H9 (cell line): ENCODE measurements at regions not wholly inside any gene's neighbourhood (a gene's known extent, or its start where the extent isn't known, plus 50 kb on each side); places are given as distances from the start of the nearest gene placed in this dataset.

Experiments used
- DNase-seq: peaks from one replicate; pipeline ENCODE4 v3.0.0-alpha.2; 2017
- H2AFZ ChIP-seq: one replicate; pipeline ENCODE4 v1.6.1; 2013; ENCODE audit warnings: mild to moderate bottlenecking, low read length, control low read depth, moderate library complexity
- H2AK5ac ChIP-seq: 2 replicates; pipeline ENCODE4 v1.6.1; 2013; ENCODE audit warnings: low read length, control low read depth, mixed read lengths; ENCODE audit not compliant: insufficient read length
- H2BK120ac ChIP-seq: one replicate; pipeline ENCODE4 v1.6.1; 2013; ENCODE audit warnings: low read depth, mild to moderate bottlenecking, low read length, control low read depth, inconsistent platforms; ENCODE audit not compliant: poor library complexity, severe bottlenecking
- H2BK12ac ChIP-seq: 2 replicates; pipeline ENCODE4 v1.6.1; 2013; ENCODE audit warnings: low read length, control low read depth, mixed read lengths, low read depth; ENCODE audit not compliant: insufficient read length
- H2BK15ac ChIP-seq: 2 replicates; pipeline ENCODE4 v1.6.1; 2013; ENCODE audit warnings: low read depth, low read length, control low read depth
- H2BK20ac ChIP-seq: one replicate; pipeline ENCODE4 v1.6.1; 2013; ENCODE audit warnings: low read depth, mild to moderate bottlenecking, low read length, control low read depth, inconsistent platforms; ENCODE audit not compliant: poor library complexity, severe bottlenecking
- H2BK5ac ChIP-seq: 2 replicates; pipeline ENCODE4 v1.6.1; 2013; ENCODE audit warnings: low read length, control low read depth, mixed read lengths; ENCODE audit not compliant: insufficient read length
- H3K14ac ChIP-seq: 2 replicates; pipeline ENCODE4 v1.6.1; 2013; ENCODE audit warnings: low read length, control low read depth; ENCODE audit not compliant: insufficient read depth
- H3K18ac ChIP-seq: 2 replicates; pipeline ENCODE4 v1.6.1; 2013; ENCODE audit warnings: low read depth, mild to moderate bottlenecking, mixed read lengths, low read length, control low read depth; ENCODE audit not compliant: insufficient read length
- H3K23ac ChIP-seq: 2 replicates; pipeline ENCODE4 v1.6.1; 2013; ENCODE audit warnings: low read length, control low read depth, mixed read lengths, low read depth; ENCODE audit not compliant: insufficient read length
- H3K23me2 ChIP-seq: 2 replicates; pipeline ENCODE4 v1.6.1; 2013; ENCODE audit warnings: low read depth, mild to moderate bottlenecking, mixed read lengths, low read length, control low read depth; ENCODE audit not compliant: insufficient read length, poor library complexity, severe bottlenecking
- H3K27ac ChIP-seq: 2 replicates; pipeline ENCODE4 v1.5.1; 2013; ENCODE audit warnings: low read length, control low read depth, mixed read lengths, low read depth; ENCODE audit not compliant: insufficient read length
- H3K27me3 ChIP-seq: 2 replicates; pipeline ENCODE4 v1.6.1; 2013; ENCODE audit warnings: low read length, control low read depth, inconsistent platforms; ENCODE audit not compliant: insufficient read depth
- H3K4ac ChIP-seq: 2 replicates; pipeline ENCODE4 v1.6.1; 2013; ENCODE audit warnings: low read depth, mild to moderate bottlenecking, control low read depth, inconsistent platforms, low read length, moderate library complexity
- H3K4me1 ChIP-seq: 2 replicates; pipeline ENCODE4 v1.6.1; 2013; ENCODE audit warnings: low read length, control low read depth, inconsistent platforms; ENCODE audit not compliant: insufficient read depth
- H3K4me2 ChIP-seq: 2 replicates; pipeline ENCODE4 v1.6.1; 2013; ENCODE audit warnings: low read length, control low read depth, mixed read lengths; ENCODE audit not compliant: insufficient read length, insufficient read depth
- H3K56ac ChIP-seq: 2 replicates; pipeline ENCODE4 v1.6.1; 2013; ENCODE audit warnings: low read depth, mild to moderate bottlenecking, mixed read lengths, low read length, control low read depth; ENCODE audit not compliant: insufficient read length
- H3K79me1 ChIP-seq: 2 replicates; pipeline ENCODE4 v1.6.1; 2013; ENCODE audit warnings: low read depth, mild to moderate bottlenecking, moderate library complexity, low read length, control low read depth, inconsistent platforms; ENCODE audit not compliant: insufficient read depth, poor library complexity, severe bottlenecking
- H3K79me2 ChIP-seq: 2 replicates; pipeline ENCODE4 v1.6.1; 2013; ENCODE audit warnings: low read length, control low read depth, inconsistent platforms; ENCODE audit not compliant: insufficient read depth
- H3K9ac ChIP-seq: 2 replicates; pipeline ENCODE4 v1.6.1; 2013; ENCODE audit warnings: low read length, control low read depth, mixed read lengths; ENCODE audit not compliant: insufficient read length; ENCODE audit errors: extremely low read depth
- H3K9me3 ChIP-seq: one replicate; pipeline ENCODE4 v1.6.1; 2013; ENCODE audit warnings: low read depth, low read length, inconsistent platforms; ENCODE audit not compliant: control insufficient read depth
- H3T11ph ChIP-seq: one replicate; pipeline ENCODE4 v1.6.1; 2013; ENCODE audit warnings: mild to moderate bottlenecking, low read length, control low read depth, inconsistent platforms
- H4K20me1 ChIP-seq: one replicate; pipeline ENCODE4 v1.6.1; 2013; ENCODE audit not compliant: control insufficient read depth, insufficient read length, insufficient read depth
- H4K5ac ChIP-seq: 2 replicates; pipeline ENCODE4 v1.6.1; 2013; ENCODE audit warnings: low read depth, mild to moderate bottlenecking, mixed read lengths, low read length, control low read depth; ENCODE audit not compliant: insufficient read length
- H4K8ac ChIP-seq: replicated peaks from 2 replicates; pipeline ENCODE4 v1.6.1; 2013; ENCODE audit warnings: low read length, control low read depth, mixed read lengths, low read depth; ENCODE audit not compliant: insufficient read length
- H4K91ac ChIP-seq: 2 replicates; pipeline ENCODE4 v1.6.1; 2013; ENCODE audit warnings: low read depth, mild to moderate bottlenecking, moderate library complexity, mixed read lengths, low read length, control low read depth; ENCODE audit not compliant: insufficient read length
- H3K27ac Mint-ChIP-seq, 3 experiments: 2 replicates in 2 of 3; 3 replicates in 1 of 3; pipeline ENCODE4 v1.8.0; 2020 to 2021; ENCODE audit warnings: mixed read lengths in 3 of 3, mild to moderate bottlenecking in 1 of 3, moderate library complexity in 1 of 3
- H3K27me3 Mint-ChIP-seq: 2 replicates; pipeline ENCODE4 v1.8.0; 2021; ENCODE audit warnings: low read depth, mild to moderate bottlenecking, moderate library complexity, mixed read lengths
- H3K36me3 Mint-ChIP-seq, 3 experiments: 2 replicates in 2 of 3; 3 replicates in 1 of 3; pipeline ENCODE4 v1.8.0; 2020 to 2021; ENCODE audit warnings: low read depth in 3 of 3, mixed read lengths in 3 of 3; ENCODE audit not compliant: insufficient read depth in 1 of 3
- H3K4me1 Mint-ChIP-seq, 2 experiments: 2 replicates each; pipeline ENCODE4 v1.8.0; 2020; ENCODE audit warnings: mixed read lengths in 2 of 2
- H3K4me3 Mint-ChIP-seq, 2 experiments: 2 replicates in 1 of 2; 3 replicates in 1 of 2; pipeline ENCODE4 v1.8.0; 2020 to 2021; ENCODE audit warnings: mild to moderate bottlenecking in 2 of 2, mixed read lengths in 2 of 2, moderate library complexity in 1 of 2
- H3K9me3 Mint-ChIP-seq, 2 experiments: 2 replicates in 1 of 2; 3 replicates in 1 of 2; pipeline ENCODE4 v1.8.0; 2020; ENCODE audit warnings: mild to moderate bottlenecking in 2 of 2, mixed read lengths in 2 of 2, moderate library complexity in 1 of 2
- CTCF ChIP-seq: fragments of 200-600 bp; sonication (generic); conservative IDR thresholded peaks from 3 replicates; pipeline ENCODE4 v1.8.0; 2021; ENCODE audit warnings: antibody characterized with exemption, mild to moderate bottlenecking
- WGBS: extraction: QIAGEN DNeasy Blood & Tissue Kit; methylation state at CpG from one replicate; pipeline ENCODE4 v1.1.7; 2013; ENCODE audit warnings: missing lambda C conversion rate, low lambda C conversion rate, mixed read lengths; ENCODE audit not compliant: insufficient read length; ENCODE audit errors: extremely low coverage; 5-methylcytosine and 5-hydroxymethylcytosine counted together

- Histone ChIP-seq H2BK20ac (no peak overlapping the region), H2BK12ac (no peak overlapping the region), H2AK5ac (no peak overlapping the region), H3K4me1 (0 out of 2 replicates have a peak, but pooled peaks cover 2% of the 10 kb centered on the region), H4K91ac (no peak overlapping the region), H2BK120ac (no peak overlapping the region), H3K23me2 (no peaks in the 10 kb centered on the region), H3K9me3 (no peaks in the 10 kb centered on the region), H4K8ac (no peak overlapping the region), H3K4ac (no peak overlapping the region), H3K79me1 (no peaks in the 10 kb centered on the region), H3T11ph (no peak overlapping the region), H3K79me2 (no peaks in the 10 kb centered on the region), H2BK5ac (no peak overlapping the region), H4K5ac (no peak overlapping the region), H2BK15ac (no peak overlapping the region), H3K27me3 (no peaks in the 10 kb centered on the region), H3K23ac (no peak overlapping the region), H3K14ac (no peak overlapping the region), H2AFZ (no peak overlapping the region), H3K27ac (no peak overlapping the region), H4K20me1 (no peaks in the 10 kb centered on the region), H3K18ac (no peak overlapping the region), H3K4me2 (no peak overlapping the region), H3K9ac (no peak overlapping the region), H3K56ac (no peak overlapping the region)
- Mint-ChIP-seq H3K36me3 (peaks cover 0 to 4% (median 0%) of the 10 kb centered on the region in 3 experiments; a peak in 1 of 7 replicates), H3K9me3 (peaks cover under 1 to 3% of the 10 kb centered on the region in 2 experiments; a peak in 3 of 5 replicates), H3K27me3 (no peaks in the 10 kb centered on the region; the same call in 1 of the 2 replicates), H3K4me1 (peaks cover 8 to 9% of the 10 kb centered on the region in 2 experiments), H3K4me3 (no peak overlapping the region), H3K27ac (no peak overlapping the region)
- no CpG with 5 or more reads among the region's 2 CpGs for WGBS
- no peak for TF ChIP-seq CTCF
- DNase-seq = no peak
Measured at GRCh38 chr2:175836361-175836760, 165.7 kb downstream of the LNPK start.
